ENCODE measurements at regions not wholly inside any gene's neighbourhood (a gene's known extent, or its start where the extent isn't known, plus 50 kb on each side); places are given as distances from the start of the nearest gene placed in this dataset.
"Not testable (repeated sequence)": the region's sequence is repeated elsewhere in the genome, so short reads cannot be mapped to it uniquely, and the experiment has no call there.

DNA sequence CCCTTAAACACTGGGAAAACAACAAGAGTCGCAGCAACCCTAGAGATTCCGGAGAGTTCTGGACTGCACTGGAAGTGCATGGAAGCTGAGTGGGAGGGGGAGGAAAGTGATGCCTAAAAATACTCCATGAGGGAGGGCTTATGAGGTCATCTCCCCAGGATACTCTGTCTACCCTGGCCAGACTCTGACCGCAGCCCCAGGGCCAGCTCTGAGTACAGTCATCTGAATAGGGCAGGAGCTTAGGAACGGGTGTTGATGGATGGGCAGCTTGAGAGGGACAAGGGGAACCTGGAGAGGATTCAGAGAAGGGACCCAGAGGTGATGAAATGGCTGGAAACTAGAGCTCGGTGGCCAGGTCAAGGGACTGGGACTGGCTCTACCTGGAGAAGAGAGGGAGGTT, 79.3 kb upstream of the IGFBP5 start:
- no peak for DNase-seq

DNA sequence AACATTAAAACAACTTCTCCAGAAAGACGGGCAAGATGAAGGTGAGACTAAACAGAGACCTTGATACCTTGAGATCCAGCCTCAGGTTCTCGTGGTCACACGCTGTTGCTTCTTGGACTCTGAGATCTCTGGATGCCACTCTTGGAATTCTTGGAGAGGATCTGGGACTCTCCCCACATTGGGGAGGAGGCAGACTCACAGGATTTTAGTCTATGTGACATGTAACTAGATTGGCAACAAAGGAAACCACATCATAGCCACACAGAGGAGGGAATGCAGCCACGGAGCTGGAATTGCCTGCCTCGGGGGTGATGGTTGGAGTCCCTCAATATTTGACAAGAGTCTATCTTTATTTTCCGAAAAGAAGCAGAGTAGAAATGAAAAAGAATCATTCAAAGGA, 78.8 kb upstream of the IGFBP5 start:
- no peak for DNase-seq

DNA sequence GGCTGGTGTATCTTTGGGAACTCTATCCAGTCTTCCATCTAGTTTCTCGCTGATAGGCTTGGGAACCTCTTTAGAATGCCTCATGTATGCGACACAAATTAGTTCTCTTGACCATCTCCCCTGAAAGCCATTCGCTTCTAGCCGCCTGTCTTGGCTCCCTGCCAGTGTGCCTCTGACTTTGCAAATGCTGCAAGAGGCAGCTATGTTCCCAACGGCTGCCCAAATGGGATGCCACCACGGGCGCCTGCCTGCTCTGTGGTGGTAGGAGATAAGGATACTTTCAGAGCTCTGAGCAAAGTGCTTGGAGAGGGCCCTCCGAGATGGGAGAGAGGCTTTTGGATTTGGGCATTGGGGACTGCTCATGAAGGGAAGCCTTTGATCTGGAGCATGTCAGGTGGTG, 77.7 kb upstream of the IGFBP5 start:
- DNase-seq, result peak; percentile 98

DNA sequence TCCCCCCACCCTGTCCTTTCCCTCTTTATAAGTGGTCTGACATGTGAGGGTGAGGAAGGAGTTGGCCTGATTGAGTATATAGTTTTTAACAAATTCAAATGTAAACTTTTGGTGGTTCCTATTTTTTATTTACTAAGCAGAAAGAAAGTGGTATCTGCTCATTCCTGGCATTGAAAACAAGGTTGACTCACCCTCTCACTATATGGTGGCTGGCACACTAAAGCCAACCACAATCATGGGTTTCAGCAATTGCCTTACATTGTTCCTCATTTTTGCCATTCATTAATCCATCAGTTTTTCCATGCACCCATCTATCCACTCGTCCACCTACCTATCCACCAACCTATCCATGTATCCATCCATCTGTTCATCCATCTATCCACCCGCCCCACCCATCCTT, 75.4 kb upstream of the IGFBP5 start:
- DNase-seq, result peak; percentile 23

DNA sequence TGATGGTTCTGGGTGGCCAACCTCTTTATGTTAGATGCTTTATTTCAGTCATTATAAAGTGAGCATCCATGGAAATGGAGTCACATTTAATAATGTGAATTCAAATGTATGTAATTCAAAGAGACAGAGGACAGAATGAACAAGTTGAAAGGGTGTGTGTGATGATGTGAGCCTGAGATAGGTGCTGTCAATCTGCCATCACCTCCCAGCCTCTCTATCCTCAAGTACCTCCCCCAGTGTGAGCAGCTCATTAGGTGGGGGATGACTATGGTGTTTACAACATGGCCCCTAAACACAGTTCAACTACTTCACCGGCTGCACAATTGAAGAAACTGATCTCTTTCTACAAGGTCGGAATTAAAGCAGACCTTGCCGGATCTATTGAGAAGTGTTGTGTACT, 74.7 kb upstream of the IGFBP5 start:
- DNase-seq, result peak; percentile 77

DNA sequence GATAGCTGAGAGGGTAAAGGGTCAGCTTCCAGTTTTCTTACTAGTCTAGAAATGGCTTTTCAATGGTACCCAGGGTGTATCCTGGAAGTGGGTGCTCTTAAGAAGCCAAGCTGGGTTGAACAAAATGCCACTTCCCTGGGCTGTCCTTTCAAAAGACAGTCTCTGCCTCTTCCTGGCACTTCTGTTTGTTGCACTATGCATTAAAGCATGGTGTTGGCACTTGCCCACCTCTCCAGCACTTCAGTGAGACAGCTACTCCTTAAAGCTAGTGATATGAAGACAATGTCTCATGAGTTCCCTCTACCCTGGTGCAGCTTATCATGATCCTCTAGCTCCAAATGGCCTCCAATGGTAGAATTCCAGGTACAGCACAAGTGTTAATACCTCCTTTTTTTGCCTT, 74.3 kb upstream of the IGFBP5 start:
- peak; percentile 77 for DNase-seq

DNA sequence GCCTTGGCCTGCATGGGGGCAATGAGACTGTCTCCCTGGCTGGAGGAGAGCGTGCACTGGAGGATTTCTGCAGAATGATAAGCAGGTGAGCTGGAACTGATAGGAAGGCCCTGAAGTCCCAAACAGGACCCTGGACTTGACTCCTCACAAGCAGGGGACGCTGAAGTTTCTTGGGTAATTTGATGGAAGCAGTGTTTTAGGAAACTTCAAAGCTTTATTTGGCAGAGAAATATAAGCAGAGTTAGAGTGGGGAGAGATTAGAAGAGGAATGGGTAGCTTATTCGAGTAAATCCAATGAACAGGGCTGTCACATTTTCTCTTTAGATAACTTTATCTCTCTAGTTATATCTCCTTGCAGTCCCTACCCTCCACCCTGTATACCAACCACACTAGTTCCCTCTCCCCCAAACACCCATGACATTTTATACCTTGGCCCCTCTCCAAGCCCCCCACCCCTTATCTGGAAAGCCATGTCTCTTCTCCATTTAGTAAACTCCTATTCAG, 73.6 kb upstream of the IGFBP5 start:
- DNase-seq, result peak; percentile 97

DNA sequence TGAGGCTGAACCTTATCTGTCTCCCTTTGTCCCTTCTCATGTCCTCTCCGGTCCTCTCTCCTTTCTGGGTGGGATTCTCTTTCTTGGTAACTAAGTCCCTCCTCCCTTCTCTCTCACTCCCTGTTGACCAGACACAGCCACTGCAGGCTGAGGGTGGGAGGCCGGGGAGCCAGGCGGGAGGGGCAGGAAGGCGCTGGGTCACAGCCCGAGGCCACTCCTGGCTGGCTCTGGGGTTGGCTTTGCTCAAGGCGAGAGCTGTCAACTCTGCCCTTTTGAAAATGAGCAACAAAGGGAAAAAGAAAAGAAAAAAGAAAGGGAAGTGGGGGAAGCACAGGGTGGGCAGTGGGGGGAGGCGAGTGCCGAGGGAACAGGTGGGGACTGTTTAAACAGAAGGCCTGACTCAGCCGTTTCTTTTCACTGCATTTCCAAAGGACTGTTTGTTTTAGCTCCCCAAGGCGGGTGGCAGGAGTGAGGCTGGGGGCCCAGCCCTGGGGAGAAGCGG, 70.5 kb upstream of the IGFBP5 start:
- peak; percentile 76 for DNase-seq

DNA sequence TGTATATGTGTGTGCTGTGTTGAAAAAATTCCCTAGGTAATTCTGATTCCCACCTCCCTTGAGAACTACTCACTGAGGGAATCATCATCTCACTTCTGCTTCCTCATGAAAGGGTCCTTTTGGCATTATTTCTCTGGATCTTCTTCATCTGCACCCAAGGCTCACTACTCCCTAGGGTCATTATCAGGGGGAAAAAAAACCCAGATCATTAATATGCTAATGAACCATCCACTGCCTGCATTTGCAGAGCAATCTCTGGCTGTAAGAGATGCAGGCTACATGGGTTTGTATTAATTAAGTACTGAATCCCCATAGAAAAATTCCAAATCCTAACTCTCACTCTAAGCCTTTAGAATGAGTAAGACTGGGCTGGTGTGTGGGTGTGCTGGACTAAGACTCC, 68.0 kb upstream of the IGFBP5 start:
- DNase-seq, result no peak

DNA sequence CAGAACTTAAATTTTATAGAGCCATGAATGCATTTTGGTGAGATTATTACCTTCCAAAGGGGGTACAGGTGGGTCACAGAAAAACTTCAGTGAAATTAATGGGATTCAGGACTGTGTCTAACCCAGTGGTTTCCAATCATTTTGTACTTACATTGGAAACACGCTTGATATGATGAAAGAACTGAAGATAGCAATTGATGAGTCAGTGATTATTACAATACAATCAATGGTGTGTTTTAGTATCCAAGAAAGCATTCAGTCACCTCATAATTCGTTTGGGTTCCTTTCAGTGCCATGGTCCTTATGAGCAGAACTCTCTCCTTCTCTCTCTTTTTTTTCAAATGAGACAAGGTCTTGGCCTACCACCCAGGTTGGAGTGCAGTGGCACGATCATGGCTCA, 66.5 kb upstream of the IGFBP5 start:
- no peak for DNase-seq

DNA sequence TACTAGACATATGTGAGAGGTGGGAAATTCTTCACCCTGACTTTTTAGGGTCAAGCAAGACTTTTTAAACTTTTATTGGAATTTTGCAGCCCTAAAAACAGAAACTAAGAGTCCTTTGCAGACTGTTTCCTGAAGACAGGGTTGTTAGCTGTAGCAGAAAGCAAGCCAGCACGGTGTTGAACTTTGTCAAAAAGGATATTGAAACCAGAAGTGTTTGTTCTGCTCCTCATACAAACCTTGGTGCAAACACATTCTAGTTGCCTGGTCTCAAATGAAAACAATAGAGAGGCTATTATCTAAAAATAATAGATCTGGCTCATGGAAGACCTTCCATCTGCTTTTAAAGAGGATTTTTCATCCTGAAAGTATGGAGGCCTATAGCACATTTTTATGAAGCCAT, 65.8 kb upstream of the IGFBP5 start:
- no peak for DNase-seq

DNA sequence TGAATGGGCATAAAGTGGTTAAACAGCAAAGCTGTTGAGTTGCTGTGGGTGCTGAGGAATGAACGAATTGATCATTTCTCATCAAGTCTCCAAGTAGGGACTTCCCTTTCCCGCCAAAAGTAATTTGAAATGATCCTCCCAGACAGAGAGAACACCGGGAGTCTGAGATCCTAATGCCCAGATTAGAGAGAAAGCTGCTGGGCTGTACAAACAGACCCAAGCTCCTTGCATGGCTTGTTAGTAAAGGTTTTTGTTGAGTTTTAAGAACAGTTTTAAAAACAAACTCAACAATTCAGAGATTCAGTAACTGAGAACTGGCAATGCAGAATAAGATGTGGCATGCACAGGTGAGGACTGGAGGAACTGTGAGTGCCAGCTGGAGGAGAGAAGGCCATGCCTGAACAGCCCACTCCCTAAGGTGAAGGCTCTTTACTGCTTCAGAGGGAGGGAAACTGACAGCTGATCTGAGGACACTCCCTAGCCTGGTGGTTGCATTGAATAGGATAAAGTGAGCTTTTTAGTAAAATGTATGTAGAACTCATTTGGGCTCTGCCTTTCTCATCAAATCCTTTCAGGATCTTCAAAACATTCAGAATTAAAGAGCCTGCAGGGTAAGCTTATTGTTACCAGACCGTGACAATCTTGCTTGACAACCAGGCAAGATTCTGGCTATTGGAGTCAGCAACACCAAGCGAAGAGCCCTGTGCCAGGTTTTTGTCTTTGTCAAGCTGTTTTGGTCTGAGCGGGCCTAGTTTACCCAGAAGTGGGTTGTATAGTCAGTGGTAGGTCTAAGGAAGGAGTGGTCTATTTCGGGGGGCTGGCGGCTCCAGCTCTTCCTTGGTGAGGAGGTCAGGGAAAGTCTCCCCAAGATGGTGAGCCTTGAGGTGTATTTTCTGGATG, 63.2 kb upstream of the IGFBP5 start:
- DNase-seq, result no peak

DNA sequence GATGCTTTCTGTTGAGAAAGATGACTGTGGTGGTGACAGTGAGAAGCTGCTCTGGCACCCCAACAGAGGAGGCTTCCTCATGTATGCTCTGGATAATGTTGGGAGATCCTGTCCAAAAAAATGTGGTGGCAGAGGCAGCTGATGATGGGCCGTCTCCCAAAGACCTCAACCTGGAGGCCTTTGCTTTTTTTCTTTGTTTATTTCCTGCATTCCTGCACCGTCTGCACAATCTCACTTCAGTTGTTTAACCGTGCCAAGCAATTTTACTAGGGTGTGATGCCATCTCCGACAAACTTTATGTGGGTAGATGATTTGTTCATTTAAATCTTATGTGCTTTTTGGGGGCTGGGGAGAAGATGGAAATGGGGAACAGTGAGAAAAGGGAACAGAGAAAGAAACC, 62.2 kb upstream of the IGFBP5 start:
- DNase-seq, result no peak

DNA sequence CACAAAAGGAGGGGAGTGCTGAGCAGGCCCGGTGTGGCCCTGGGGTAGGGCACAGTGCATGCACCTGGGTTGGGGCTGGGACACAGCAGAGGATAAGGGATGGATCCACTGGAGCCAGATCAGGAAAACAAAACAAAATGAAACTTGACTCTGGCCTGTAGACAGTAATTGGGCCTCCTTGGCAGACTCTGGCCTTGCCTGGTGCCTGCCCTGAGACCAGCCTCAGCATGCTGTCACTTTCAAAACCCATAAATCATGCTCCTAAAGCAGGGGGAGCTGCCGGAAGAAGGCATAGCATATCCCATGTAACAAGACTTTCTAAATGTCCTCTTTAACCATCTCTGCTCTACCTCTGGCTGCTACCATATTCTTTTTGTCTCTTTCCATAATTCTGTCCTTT, 61.1 kb upstream of the IGFBP5 start:
- no peak for DNase-seq

DNA sequence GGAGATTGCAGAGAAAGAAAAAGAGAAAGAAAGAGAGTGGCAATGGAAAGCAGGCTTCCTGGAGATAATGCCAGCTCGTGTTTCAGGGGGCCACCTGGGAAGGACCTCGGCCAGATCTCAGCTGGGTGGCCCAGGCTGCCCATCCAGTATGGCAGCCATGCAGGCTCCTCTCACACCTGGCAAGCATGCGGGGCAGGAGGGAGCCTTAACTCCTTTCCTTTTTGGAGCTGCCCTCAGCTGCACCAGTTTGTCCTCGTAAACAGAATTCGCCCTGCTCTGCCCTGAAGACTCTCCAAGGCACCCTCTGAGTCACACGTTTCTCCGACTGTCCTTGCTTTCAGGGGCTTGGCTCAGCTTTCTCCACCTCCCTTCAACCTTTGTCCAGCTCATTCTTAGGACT, 59.5 kb upstream of the IGFBP5 start:
- no peak for DNase-seq

DNA sequence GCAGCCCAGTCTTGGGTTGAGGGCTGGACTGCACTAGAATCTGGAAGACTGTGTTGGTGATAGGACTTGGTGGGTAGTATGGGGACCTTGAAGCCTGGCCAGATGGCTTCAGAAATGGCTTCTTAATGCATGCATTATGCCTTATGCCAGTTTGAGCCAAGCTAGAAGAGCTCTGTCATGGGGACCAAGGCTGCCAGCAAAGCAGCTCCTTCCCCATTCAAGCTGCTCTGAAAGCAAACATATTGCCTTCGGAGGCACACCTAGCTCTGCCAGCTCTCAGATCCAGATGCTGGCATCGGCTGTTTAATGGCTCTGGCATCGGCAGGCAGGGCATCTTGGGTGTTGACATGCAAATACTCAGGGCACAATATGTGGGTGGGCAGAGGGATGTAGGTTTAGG, 59.0 kb upstream of the IGFBP5 start:
- no peak for DNase-seq

DNA sequence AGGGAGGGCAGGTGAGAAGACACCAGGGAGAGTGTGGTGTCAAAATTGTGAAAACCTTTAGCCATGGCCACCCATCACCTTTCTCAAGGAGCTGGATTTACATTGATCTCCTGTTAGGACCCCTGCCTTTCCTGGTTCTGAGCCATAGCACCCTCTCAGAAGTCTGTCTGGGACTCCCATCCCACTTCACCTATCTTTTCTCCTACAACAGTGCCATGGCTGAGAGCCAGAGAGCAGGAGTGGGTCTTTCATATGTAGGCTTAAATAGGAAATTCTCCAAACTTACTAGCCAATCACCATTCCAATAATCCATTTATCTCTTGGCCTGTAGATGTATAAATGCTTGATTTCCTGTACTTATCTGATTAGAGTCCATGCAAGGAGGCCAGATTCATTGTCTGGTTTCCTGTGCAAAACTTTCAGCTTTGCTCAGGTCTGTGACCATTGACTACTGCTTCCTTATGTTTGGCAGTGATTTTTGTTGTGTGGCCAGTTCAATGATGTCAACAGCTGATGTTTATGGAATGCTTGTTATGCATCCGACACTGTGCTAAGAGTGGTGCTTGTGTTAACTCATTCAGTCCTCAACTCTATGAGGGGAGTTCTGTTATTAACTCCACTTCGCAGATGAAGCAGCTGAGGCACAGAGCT, 57.6 kb upstream of the IGFBP5 start:
- DNase-seq, result no peak

DNA sequence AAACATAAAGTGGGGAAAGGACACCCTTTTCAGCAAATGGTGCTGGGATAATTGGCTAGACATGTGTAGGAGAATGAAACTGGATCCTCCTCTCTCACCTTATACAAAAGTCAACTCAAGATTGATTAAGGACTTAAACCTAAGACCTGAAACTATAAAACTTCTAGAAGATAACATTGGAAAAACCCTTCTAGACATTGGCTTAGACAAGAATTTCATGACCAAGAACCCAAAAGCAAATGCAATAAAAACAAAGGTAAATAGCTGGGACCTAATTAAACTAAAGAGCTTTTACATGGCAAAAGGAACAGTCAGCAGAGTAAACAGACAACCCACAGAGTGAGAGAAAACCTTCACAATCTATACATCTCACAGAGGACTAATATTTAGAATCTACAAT, 55.4 kb upstream of the IGFBP5 start:
- not testable (repeated sequence) for DNase-seq

DNA sequence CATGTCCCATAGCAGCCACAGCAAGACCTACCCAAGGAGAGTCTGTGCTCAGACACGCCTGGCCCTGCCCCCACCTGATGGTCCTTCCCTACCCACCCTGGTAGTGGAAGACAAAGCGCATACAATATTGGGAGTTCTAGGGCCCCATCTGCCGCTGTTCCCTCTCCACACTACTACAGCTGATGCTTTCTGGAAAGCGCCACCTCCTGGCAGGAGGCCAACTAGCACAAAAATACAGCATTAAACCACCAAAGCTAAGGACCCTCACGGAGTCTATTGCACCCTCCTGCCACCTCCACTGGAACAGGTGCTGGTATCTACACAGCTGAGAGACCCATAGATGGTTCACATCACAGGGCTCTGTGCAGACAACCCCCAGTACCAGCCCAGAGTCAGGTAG, 50.9 kb upstream of the IGFBP5 start:
- not testable (repeated sequence) for DNase-seq

DNA sequence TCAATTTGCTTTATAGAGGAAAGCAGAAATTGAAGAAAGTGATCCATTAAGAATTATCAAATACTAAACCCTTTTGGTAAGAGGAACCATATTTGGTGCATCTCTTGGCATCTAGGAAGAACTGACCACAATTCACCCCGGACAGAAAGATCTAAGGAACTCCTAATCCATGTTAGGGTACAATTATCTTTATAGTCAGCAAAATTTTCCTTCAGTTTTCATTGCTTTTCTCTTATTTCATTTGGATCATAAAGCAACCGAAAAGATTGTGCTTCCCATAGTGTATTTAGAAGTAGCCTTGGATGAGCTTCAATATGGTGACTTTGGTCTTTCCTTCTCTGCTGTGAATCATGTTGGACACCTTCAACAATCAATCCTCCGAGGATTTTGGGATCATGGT, 50.1 kb upstream of the IGFBP5 start:
- DNase-seq, result no peak
